ENCODE measurements at regions not wholly inside any gene's neighbourhood (a gene's known extent, or its start where the extent isn't known, plus 50 kb on each side); places are given as distances from the start of the nearest gene placed in this dataset.

DNA sequence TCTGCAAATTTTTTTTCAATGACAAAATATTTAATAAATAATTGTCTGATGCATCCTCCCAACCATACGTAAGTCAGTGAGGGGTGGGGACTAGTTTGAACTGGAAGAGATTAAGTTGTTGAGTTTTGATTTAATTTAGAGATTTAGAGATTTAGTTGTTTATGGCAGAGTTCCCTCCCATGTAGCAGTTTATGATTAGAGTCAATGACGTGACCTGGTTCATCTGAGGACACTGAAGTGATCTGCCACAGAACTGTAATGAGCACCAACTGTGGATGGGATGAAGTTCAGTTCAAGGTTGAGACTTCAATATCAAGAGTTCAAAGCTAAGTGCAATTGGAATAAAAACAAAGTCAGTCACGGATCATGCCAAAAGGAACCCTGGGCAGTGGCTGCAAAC, 609.3 kb downstream of the NOVA1 start:
- H4K20me1 ChIP-seq (ENCODE audit: insufficient read depth, low read length), result no peaks in the 10 kb centered on the region

More for the DNA sequence above, 609.3 kb downstream of the NOVA1 start:
- no peak overlapping the region for H4K5ac ChIP-seq (ENCODE audit: low read depth, low read length)
- no peak overlapping the region for H2BK5ac ChIP-seq (ENCODE audit: low read depth, low read length, poor library complexity, severe bottlenecking)
- H3K4me2 ChIP-seq (ENCODE audit: low read depth, low read length), result no peak overlapping the region
- DNase-seq (no peak), ATAC-seq (ENCODE audit: low read depth) (no peak)
- no peaks in the 10 kb centered on the region for H3K9me1 ChIP-seq (ENCODE audit: insufficient read depth, low read length)
- CTCF ChIA-PET, result no interaction called here
- no peak overlapping the region for H2AK5ac ChIP-seq (ENCODE audit: low read depth, low read length)
- H3K79me1 ChIP-seq (ENCODE audit: low read depth in 1 of 2, low read length in 2 of 2), result no peaks in the 10 kb centered on the region
- no peak overlapping the region for H4K8ac ChIP-seq (ENCODE audit: low read depth in 2 of 2, low read length in 2 of 2)
- H3K56ac ChIP-seq (ENCODE audit: extremely low read depth, insufficient read depth, low read length), result no peak overlapping the region
- H2AK9ac ChIP-seq (replicated peaks; ENCODE audit: low read depth, low read length, poor library complexity), result no peak overlapping the region
- POLR2A ChIA-PET (ENCODE audit: unreplicated experiment), result no interaction called here
- dilution Hi-C loops (cut with HindIII; ENCODE audit: low sequenced_read_pairs, unreplicated experiment), result no loop called here
- no peak overlapping the region for H2BK15ac ChIP-seq (ENCODE audit: low read depth, low read length)
- intact Hi-C loops (cut with micrococcal nuclease), result no loop called here
- H3K18ac ChIP-seq (ENCODE audit: low read depth, low read length), result no peak overlapping the region
- no peak overlapping the region for H2AFZ ChIP-seq (replicated peaks; ENCODE audit: low read length, poor library complexity)
- no peak overlapping the region for H3K9ac ChIP-seq (ENCODE audit: low read depth, low read length)
- TF ChIP-seq CEBPB (IDR thresholded peaks at IDR 0.05; ENCODE audit: low read depth, low read length), result no peak
- TF ChIP-seq ELK1 (IDR thresholded peaks at IDR 0.05; ENCODE audit: borderline replicate concordance, low read depth, low read length), result no peak
- no peak for TF ChIP-seq USF2 (IDR thresholded peaks at IDR 0.05; ENCODE audit: low read depth, low read length)
- TF ChIP-seq BHLHE40 (IDR thresholded peaks at IDR 0.05; ENCODE audit: low read depth, low read length), result no peak
- TF ChIP-seq MAFK (IDR thresholded peaks at IDR 0.05; ENCODE audit: low read depth, low read length), result no peak
- no peak for TF ChIP-seq POLR2A (IDR thresholded peaks at IDR 0.05; ENCODE audit: low read depth, low read length)
- TF ChIP-seq RFX5 (IDR thresholded peaks at IDR 0.05; ENCODE audit: low read depth, low read length), result no peak
- no peak for TF ChIP-seq CHD1 (IDR thresholded peaks at IDR 0.05; ENCODE audit: low read depth, low read length)
- no peak for TF ChIP-seq RCOR1 (IDR thresholded peaks at IDR 0.05; ENCODE audit: insufficient replicate concordance, low read length)
- TF ChIP-seq, protein P1, sequence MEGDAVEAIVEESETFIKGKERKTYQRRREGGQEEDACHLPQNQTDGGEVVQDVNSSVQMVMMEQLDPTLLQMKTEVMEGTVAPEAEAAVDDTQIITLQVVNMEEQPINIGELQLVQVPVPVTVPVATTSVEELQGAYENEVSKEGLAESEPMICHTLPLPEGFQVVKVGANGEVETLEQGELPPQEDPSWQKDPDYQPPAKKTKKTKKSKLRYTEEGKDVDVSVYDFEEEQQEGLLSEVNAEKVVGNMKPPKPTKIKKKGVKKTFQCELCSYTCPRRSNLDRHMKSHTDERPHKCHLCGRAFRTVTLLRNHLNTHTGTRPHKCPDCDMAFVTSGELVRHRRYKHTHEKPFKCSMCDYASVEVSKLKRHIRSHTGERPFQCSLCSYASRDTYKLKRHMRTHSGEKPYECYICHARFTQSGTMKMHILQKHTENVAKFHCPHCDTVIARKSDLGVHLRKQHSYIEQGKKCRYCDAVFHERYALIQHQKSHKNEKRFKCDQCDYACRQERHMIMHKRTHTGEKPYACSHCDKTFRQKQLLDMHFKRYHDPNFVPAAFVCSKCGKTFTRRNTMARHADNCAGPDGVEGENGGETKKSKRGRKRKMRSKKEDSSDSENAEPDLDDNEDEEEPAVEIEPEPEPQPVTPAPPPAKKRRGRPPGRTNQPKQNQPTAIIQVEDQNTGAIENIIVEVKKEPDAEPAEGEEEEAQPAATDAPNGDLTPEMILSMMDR (conservative IDR thresholded peaks at IDR 0.05; ENCODE audit: low read depth, low read length), result no peak
- no peak for TF ChIP-seq FOS (IDR thresholded peaks at IDR 0.05; ENCODE audit: low read depth, low read length)
- TF ChIP-seq SMC3 (IDR thresholded peaks at IDR 0.05; ENCODE audit: low read depth, low read length), result no peak
- TF ChIP-seq MXI1 (IDR thresholded peaks at IDR 0.05; ENCODE audit: borderline replicate concordance, low read depth, low read length), result no peak
- TF ChIP-seq RAD21 (IDR thresholded peaks at IDR 0.05; ENCODE audit: low read length), result no peak
- no peak overlapping the region for H3K27ac ChIP-seq (ENCODE audit: insufficient read depth, low read length)
- no peak overlapping the region for H3K23ac ChIP-seq (ENCODE audit: low read depth, low read length)
- H3K9me3 ChIP-seq (ENCODE audit: control insufficient read depth, insufficient read depth, low read length), result peaks cover 5% of the 10 kb centered on the region
- no peak overlapping the region for H2BK20ac ChIP-seq (ENCODE audit: low read depth, low read length)
- H4K91ac ChIP-seq (ENCODE audit: insufficient read depth, low read depth, low read length), result no peak overlapping the region
- BruUV-seq (replicated peaks), result no TSS peak
- H2BK120ac ChIP-seq (ENCODE audit: low read depth, low read length), result no peak overlapping the region
- in situ Hi-C loops (cut with MboI; ENCODE audit: low sequenced_read_pairs), result no loop called here
- H3K27me3 ChIP-seq (ENCODE audit: control insufficient read depth, insufficient read depth, low read length), result no peaks in the 10 kb centered on the region
- 0% methylated on average over 2 of the region's 3 CpGs; no CpG with 5 or more reads in 1 of the 2 experiments for WGBS, 2 experiments (ENCODE audit: extremely low coverage in 2 of 2, insufficient read length in 1 of 2)
- no peak overlapping the region for H3K4ac ChIP-seq (ENCODE audit: low read depth, low read length)
- H3K4me1 ChIP-seq (ENCODE audit: control insufficient read depth, insufficient read depth, low read length), result no peaks in the 10 kb centered on the region
- no peaks in the 10 kb centered on the region for H3K36me3 ChIP-seq (ENCODE audit: control insufficient read depth, insufficient read depth, low read length)
- H3K14ac ChIP-seq (replicated peaks; ENCODE audit: low read depth, low read length), result no peak overlapping the region
- H3K4me3 ChIP-seq (ENCODE audit: insufficient read depth, low read depth, low read length), result no peak overlapping the region
